Spinal cord (tissue), 10 donors: ENCODE measurements at regions not wholly inside any gene's neighbourhood (a gene's known extent, or its start where the extent isn't known, plus 50 kb on each side); places are given as distances from the start of the nearest gene placed in this dataset. TPM values are rescaled to one million over a fixed set of nuclear protein-coding genes. Genes with fewer than 3 reads are reported as not detected.

ENCODE experiments used
- DNase-seq, 6 donors: peaks; one replicate each; pipeline versions ENCODE4 v3.0.0 to v3.0.0-alpha.2; 2013 to 2015; ENCODE audit warnings: low spot score in 6 of 6, low read depth in 4 of 6
- H3K27ac ChIP-seq: one replicate; pipeline ENCODE4 v1.5.1; 2013; ENCODE audit warnings: low read depth, low read length, control low read depth
- H3K27me3 ChIP-seq: one replicate; pipeline ENCODE4 v1.6.1; 2013; ENCODE audit warnings: low read length; ENCODE audit not compliant: control insufficient read depth, insufficient read depth
- H3K36me3 ChIP-seq: one replicate; pipeline ENCODE4 v1.6.1; 2013; ENCODE audit warnings: low read length; ENCODE audit not compliant: control insufficient read depth, insufficient read depth
- H3K4me1 ChIP-seq: one replicate; pipeline ENCODE4 v1.6.1; 2013; ENCODE audit warnings: low read length; ENCODE audit not compliant: control insufficient read depth, insufficient read depth
- H3K4me3 ChIP-seq: one replicate; pipeline ENCODE4 v1.5.1; 2013; ENCODE audit warnings: low read depth, low read length, control low read depth
- H3K9me3 ChIP-seq: one replicate; pipeline ENCODE4 v1.6.1; 2013; ENCODE audit warnings: low read length; ENCODE audit not compliant: control insufficient read depth, insufficient read depth
- WGBS: methylation state at CpG from one replicate; pipeline ENCODE4 v1.1.5; 2013; ENCODE audit warnings: missing lambda C conversion rate; ENCODE audit not compliant: insufficient coverage; 5-methylcytosine and 5-hydroxymethylcytosine counted together
- small RNA-seq: library from RNA; depleted of rRNA; stranded (forward); fragments of <200 nt; gene quantifications from one replicate; pipeline ENCODE3, GENCODE V24; 2014; ENCODE audit warnings: low replicate concordance
- donor health status: healthy.

DNA sequence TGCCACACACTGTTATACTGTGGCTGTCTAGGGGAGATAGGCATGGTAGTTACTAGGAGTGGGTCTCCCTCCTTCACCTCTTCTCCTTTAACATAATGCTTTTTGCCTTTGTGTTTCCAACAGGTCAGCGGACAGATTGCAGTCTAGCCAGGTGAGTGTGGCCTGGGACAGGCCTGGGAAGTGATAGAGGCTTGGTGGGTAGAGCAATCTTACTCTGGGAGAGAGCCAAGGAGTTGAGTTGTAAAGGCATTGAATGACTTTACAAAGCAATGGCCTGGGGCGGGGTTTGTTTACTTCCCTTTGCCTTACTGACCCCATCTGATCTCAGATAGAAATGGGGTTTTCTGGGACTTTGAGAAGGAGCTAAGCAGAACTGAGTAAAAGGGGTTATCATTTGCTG, 51.0 kb upstream of the IKBKE start:
- Histone ChIP-seq H3K36me3 (peaks cover 29% of the 10 kb centered on the region), H3K27me3 (no peaks in the 10 kb centered on the region), H3K9me3 (no peaks in the 10 kb centered on the region), H3K27ac (no peak overlapping the region), H3K4me3 (no peak overlapping the region), H3K4me1 (peaks cover 4% of the 10 kb centered on the region)
- 100% methylated on average over 1 of the region's 2 CpGs for WGBS
- no peak for DNase-seq

DNA sequence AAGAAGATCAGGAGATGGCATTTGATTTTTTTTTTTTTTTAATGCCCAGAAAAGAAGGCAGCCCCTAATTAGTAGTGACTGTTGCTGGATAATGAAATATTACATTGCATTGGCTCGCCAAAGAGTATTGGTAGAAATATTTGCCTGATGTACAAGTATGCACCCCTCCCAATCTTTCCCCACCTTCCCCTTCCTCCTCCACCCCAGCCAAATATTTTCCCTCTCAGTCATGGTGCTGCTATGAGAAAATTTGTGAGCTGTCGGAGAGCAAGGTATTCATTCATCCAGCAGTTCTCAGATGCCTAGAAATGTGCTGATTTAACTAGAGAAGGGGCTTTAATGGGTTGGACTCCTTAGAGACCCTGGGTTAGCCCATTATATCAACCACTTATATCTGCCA, 50.5 kb upstream of the IKBKE start:
- Histone ChIP-seq H3K4me3 (no peak overlapping the region), H3K9me3 (no peaks in the 10 kb centered on the region), H3K36me3 (peaks cover 35% of the 10 kb centered on the region), H3K27me3 (no peaks in the 10 kb centered on the region), H3K27ac (no peak overlapping the region), H3K4me1 (peaks cover 4% of the 10 kb centered on the region)
- WGBS, result no CpG with 5 or more reads among the region's 2 CpGs
- no peak for DNase-seq

DNA sequence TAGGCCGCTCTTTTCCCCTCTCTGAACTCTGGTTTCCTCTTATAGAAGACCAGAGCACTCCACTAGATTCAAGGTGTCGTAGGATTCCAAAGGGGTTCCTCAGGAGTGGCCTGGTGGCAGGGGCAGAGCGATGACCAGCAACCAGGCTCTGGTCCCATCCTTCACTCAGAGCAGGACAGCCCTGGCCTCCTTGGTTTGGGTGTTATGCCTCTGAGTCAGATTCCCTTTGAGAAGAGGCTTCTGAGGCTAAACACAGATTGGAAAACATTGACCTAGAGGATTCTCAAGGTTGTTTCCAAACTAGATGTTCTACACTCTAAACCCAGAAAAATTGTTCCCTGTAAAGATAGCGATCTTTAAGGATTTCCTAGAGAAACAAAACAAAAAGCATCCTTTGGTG, 49.8 kb upstream of the IKBKE start:
- 100% methylated on average over 2 of the region's 4 CpGs for WGBS
- no peaks in the 10 kb centered on the region for H3K27me3 ChIP-seq
- DNase-seq, result no peak
- H3K9me3 ChIP-seq, result no peaks in the 10 kb centered on the region
- H3K4me1 ChIP-seq, result peaks cover 4% of the 10 kb centered on the region
- no peak overlapping the region for H3K4me3 ChIP-seq
- H3K36me3 ChIP-seq, result peaks cover 36% of the 10 kb centered on the region
- no peak overlapping the region for H3K27ac ChIP-seq

Small RNA genes in the stretch of these regions (small RNA-seq; reads per million reads assigned to genes)
- gene AC244023.1, result not detected
